AG04449 (cell line): ENCODE measurements at regions not wholly inside any gene's neighbourhood (a gene's known extent, or its start where the extent isn't known, plus 50 kb on each side); places are given as distances from the start of the nearest gene placed in this dataset.
"Not testable (repeated sequence)": the region's sequence is repeated elsewhere in the genome, so short reads cannot be mapped to it uniquely, and the experiment has no call there.

Experiments
- CTCF ChIA-PET: fragments of 350-600 bp; formaldehyde crosslinking; extraction: SDS; loops from one replicate; lab custom pipeline; 2021; ENCODE audit warnings: antibody characterized with exemption; lab: Yijun Ruan, JAX
- POLR2A ChIA-PET: fragments of 400-600, 350-600 bp; formaldehyde crosslinking; extraction: SDS; loops from one replicate; lab custom pipeline; 2020; ENCODE audit warnings: antibody characterized with exemption, inconsistent platforms; lab: Yijun Ruan, JAX
- DNase-seq: peaks from one replicate; pipeline ENCODE4 v3.0.0-alpha.2; 2010; ENCODE audit warnings: low read depth, low spot score
- H3K4me3 ChIP-seq: 2 replicates; pipeline ENCODE4 v1.5.1; 2011; ENCODE audit warnings: low read depth, mild to moderate bottlenecking, control low read depth, low read length
- TF ChIP-seq, protein P1 (sequence below): IDR thresholded peaks from one replicate; pipeline ENCODE4 v1.5.1; 2011; ENCODE audit warnings: mild to moderate bottlenecking, moderate library complexity, low read length, control low read depth, inconsistent platforms; ENCODE audit not compliant: insufficient read depth; ENCODE audit errors: missing control alignments

DNA sequence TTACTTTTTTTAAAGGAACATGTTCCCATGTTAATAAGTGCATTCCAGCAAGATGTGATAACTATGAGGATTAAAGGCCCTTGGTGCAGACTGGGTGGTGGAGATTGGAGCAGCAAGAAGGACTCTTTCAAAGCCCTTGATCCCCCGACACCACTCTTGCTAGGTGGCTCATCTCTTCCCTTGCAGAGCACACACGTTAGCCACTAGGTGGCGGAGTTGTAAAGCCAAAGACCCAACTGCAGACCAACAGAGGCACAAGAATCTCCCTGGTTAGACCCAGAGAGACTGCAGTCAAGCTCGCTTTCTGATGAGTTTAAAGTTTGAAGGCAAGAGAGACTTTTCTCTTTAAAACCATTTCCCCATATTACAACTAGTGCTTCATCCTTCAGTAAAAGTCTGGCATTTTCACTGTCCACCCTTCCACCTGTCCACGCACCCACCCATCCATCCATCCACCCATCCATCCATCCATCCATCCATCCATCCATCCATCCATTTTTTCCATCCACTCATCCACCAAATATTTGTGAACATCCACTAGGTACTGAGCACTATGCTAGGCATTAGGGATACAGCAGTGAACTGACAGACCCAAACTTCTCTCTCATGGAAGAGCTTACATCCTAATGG lies 226.9 kb downstream of the MSX2 start:
- POLR2A ChIA-PET, result no interaction called here
- peak; percentile 33 for DNase-seq
- no peak overlapping the region for H3K4me3 ChIP-seq
- TF ChIP-seq, protein P1, sequence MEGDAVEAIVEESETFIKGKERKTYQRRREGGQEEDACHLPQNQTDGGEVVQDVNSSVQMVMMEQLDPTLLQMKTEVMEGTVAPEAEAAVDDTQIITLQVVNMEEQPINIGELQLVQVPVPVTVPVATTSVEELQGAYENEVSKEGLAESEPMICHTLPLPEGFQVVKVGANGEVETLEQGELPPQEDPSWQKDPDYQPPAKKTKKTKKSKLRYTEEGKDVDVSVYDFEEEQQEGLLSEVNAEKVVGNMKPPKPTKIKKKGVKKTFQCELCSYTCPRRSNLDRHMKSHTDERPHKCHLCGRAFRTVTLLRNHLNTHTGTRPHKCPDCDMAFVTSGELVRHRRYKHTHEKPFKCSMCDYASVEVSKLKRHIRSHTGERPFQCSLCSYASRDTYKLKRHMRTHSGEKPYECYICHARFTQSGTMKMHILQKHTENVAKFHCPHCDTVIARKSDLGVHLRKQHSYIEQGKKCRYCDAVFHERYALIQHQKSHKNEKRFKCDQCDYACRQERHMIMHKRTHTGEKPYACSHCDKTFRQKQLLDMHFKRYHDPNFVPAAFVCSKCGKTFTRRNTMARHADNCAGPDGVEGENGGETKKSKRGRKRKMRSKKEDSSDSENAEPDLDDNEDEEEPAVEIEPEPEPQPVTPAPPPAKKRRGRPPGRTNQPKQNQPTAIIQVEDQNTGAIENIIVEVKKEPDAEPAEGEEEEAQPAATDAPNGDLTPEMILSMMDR, result peak; percentile 81
- CTCF ChIA-PET, result interaction anchor here (0.9 to 2.1 kb wide), 10 partner anchors 21 to 755 kb away, joined by 3 to 19 read pairs (median 4); partner anchors contain the start of gene DRD1

DNA sequence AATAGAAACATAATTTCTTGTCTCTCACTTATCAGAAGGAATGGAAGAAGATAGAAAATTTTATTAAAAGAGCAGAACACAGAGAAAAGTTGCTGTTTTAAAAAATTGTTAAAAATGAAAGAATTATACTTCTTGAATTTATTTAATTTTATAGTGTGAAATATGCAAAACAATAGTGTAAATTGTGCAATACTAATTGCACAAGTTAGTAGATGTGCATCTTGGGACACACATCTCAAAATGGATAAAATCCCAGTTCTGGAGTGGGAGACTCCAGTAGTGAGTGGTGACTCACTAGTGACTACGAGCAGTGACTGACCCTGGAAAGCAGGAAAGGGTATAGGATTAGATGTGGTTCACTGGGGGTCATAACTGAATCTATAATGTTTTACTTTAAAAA lies 223.2 kb downstream of the MSX2 start:
- no peak overlapping the region for H3K4me3 ChIP-seq
- CTCF ChIA-PET, result interaction anchor here (1.0 to 1.6 kb wide), 4 partner anchors 10 to 38 kb away, joined by 3 to 5 read pairs (median 3); no protein-coding TSS in a partner anchor
- no peak for DNase-seq
- POLR2A ChIA-PET, result no interaction called here
- TF ChIP-seq, protein P1, result no peak

DNA sequence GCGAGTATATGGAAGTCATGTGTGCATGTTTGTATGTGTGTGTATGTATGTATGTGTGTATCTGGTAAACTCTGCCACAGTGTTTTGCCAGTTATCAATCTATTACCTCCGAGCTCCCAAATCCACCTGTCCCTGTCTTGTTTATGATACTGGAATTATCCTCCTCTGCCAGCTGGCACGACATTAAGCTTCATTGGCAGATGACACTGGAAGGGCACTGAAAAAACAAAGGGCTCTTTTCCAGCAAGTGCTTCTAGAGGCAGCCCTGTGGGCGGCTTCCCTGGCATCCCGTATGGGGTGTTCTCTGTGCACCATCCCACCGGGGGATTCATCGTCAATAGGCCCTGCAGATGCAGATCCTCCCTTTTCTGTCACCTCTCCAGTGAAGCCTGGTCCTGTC lies 221.5 kb downstream of the MSX2 start:
- POLR2A ChIA-PET, result no interaction called here
- no peak for DNase-seq
- CTCF ChIA-PET, result no interaction called here
- TF ChIP-seq, protein P1, result no peak
- no peak overlapping the region for H3K4me3 ChIP-seq

DNA sequence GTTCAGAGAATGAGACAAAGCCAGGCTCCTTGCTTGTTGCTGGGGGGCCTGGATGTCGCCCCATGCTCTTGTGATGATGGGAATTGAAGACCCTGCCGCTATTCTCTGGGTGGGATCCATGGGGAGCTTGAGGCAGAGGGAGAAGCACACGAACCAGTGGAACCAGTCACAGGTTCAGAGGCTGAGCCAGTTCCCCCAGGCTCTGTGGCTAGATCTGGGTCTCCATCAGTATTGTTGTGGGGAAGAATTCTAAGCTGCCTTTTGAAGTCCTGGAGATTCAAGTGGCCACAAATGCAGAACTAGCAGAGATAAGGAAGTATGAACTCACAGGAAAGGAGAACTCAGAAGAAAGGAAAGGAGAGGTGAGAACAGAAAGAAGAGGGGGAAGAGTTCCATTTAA lies 219.4 kb downstream of the MSX2 start:
- ChIA-PET POLR2A (no interaction called here), CTCF (no interaction called here)
- TF ChIP-seq, protein P1, result no peak
- H3K4me3 ChIP-seq, result no peak overlapping the region
- DNase-seq, result no peak

DNA sequence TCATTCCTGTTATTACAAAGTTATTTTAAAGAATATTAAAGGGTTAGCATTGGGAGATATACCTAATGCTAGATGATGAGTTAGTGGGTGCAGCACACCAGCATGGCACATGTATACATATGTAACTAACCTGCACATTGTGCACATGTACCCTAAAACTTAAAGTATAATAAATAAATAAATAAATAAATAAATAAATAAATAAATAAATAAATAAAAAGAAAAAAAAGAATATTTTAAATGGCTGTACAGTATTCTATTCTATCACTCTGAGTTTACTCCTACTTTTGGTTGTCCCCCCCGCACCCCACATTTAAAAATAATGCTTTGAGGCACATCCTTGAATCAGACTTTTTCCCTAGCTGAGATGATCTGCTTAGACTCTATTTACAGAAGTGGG lies 218.6 kb downstream of the MSX2 start:
- CTCF ChIA-PET, DNase-seq, H3K4me3 ChIP-seq, POLR2A ChIA-PET: not testable (repeated sequence)

DNA sequence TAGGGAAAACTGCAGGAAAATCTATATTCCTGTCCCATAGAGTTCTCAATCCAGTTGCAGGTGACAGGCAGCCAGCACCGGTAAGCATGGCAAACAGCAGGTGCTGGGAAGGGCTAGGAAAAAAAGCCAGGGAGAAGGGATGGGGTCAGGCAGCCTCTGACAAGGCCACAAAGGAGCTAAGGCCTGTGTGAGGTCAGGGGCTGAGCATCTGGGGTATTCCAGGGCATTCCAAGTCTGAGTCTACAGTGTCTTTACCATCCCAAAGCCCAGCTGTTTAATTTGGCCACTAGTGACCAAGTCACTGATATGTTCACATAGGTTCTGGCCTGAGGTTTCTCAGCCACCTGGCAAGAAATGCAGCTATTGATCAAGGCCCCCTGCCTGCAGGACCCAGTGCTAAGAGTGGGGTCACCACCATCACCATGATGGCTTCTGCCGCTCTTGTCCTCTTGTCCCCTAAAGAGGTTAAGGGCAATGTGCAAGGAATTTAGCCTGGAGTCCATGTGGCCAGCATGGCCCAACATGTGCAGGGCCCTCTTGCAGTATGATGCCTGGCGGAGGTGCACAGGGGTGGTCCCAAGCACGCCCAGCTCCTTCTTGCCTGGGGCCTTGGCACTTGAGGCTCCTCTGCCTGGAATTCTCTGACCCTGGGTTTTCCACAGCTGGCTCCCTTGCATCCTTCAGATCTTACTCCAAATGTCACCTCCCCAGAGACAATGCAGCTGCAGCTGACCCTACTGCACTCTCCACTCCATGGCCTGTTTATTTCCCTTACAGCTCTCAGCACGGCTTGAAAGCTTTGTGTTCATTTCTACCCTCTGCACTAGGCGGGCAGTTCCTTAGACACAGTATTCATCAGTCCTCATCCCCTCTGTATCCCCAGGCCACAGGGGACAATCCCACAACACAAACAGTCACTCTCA lies 213.1 kb downstream of the MSX2 start:
- CTCF ChIA-PET, result interaction anchor here (1.1 to 4.4 kb wide), 6 partner anchors 10 to 611 kb away, joined by 3 to 31 read pairs (median 4); no protein-coding TSS in a partner anchor
- no peak for DNase-seq
- TF ChIP-seq, protein P1, result no peak

More for the DNA sequence above, 213.1 kb downstream of the MSX2 start:
- POLR2A ChIA-PET, result no interaction called here
- no peak overlapping the region for H3K4me3 ChIP-seq
